CD8-positive, alpha-beta memory T cell (primary cell): ENCODE measurements at regions not wholly inside any gene's neighbourhood (a gene's known extent, or its start where the extent isn't known, plus 50 kb on each side); places are given as distances from the start of the nearest gene placed in this dataset.

Experiments used
- CTCF ChIA-PET: fragments of 350-600 bp; sonication (Branson Sonifier 250); formaldehyde crosslinking; loops from one replicate; lab custom pipeline; 2021; ENCODE audit warnings: antibody characterized with exemption; lab: Charles Lee
- POLR2A ChIA-PET: fragments of 350-600 bp; sonication (Branson Sonifier 250); formaldehyde crosslinking; loops from one replicate; lab custom pipeline; 2021; ENCODE audit warnings: antibody characterized with exemption; lab: Charles Lee
- DNase-seq, 5 donors: peaks; one replicate each; pipeline versions ENCODE4 v3.0.0 to v3.0.0-alpha.2; 2020 to 2022; ENCODE audit warnings: mixed read lengths in 1 of 5
- H3K27ac ChIP-seq: one replicate; pipeline ENCODE4 v1.7.0; 2013; ENCODE audit warnings: low read depth, mild to moderate bottlenecking, low read length, moderate library complexity
- H3K27me3 ChIP-seq: 2 replicates; pipeline ENCODE4 v1.7.0; 2013; ENCODE audit warnings: low read length, mild to moderate bottlenecking; ENCODE audit not compliant: insufficient read depth, poor library complexity, severe bottlenecking
- H3K36me3 ChIP-seq: 2 replicates; pipeline ENCODE4 v1.7.0; 2013; ENCODE audit warnings: mild to moderate bottlenecking, low read length, moderate library complexity; ENCODE audit not compliant: insufficient read depth
- H3K4me1 ChIP-seq: 2 replicates; pipeline ENCODE4 v1.7.0; 2013; ENCODE audit warnings: mild to moderate bottlenecking, low read length, moderate library complexity; ENCODE audit not compliant: insufficient read depth
- H3K4me3 ChIP-seq: 2 replicates; pipeline ENCODE4 v1.7.0; 2013; ENCODE audit warnings: mild to moderate bottlenecking, low read length
- H3K9me3 ChIP-seq: 2 replicates; pipeline ENCODE4 v1.7.0; 2013; ENCODE audit warnings: mild to moderate bottlenecking, low read length
- H3K27ac Mint-ChIP-seq, 8 donors: one replicate each; pipeline ENCODE4 v1.8.0; 2020 to 2021; ENCODE audit warnings: mixed read lengths in 8 of 8, mild to moderate bottlenecking in 6 of 8, inconsistent platforms in 3 of 8, moderate library complexity in 3 of 8
- H3K27me3 Mint-ChIP-seq, 2 donors: one replicate each; pipeline ENCODE4 v1.8.0; 2020 to 2021; ENCODE audit warnings: mixed read lengths in 2 of 2, mild to moderate bottlenecking in 1 of 2, moderate library complexity in 1 of 2
- H3K36me3 Mint-ChIP-seq, 3 donors: one replicate each; pipeline ENCODE4 v1.8.0; 2020 to 2021; ENCODE audit warnings: mixed read lengths in 3 of 3, inconsistent platforms in 1 of 3, mild to moderate bottlenecking in 1 of 3
- H3K4me1 Mint-ChIP-seq, 3 donors: one replicate each; pipeline ENCODE4 v1.8.0; 2020 to 2021; ENCODE audit warnings: mixed read lengths in 3 of 3, inconsistent platforms in 1 of 3, mild to moderate bottlenecking in 1 of 3
- H3K4me3 Mint-ChIP-seq, 7 donors: one replicate each; pipeline ENCODE4 v1.8.0; 2020 to 2021; ENCODE audit warnings: mixed read lengths in 7 of 7, mild to moderate bottlenecking in 6 of 7, moderate library complexity in 4 of 7, inconsistent platforms in 2 of 7
- H3K9me3 Mint-ChIP-seq, 5 donors: one replicate each; pipeline ENCODE4 v1.8.0; 2020 to 2022; ENCODE audit warnings: mixed read lengths in 5 of 5, mild to moderate bottlenecking in 3 of 5, moderate library complexity in 2 of 5, inconsistent platforms in 1 of 5

DNA sequence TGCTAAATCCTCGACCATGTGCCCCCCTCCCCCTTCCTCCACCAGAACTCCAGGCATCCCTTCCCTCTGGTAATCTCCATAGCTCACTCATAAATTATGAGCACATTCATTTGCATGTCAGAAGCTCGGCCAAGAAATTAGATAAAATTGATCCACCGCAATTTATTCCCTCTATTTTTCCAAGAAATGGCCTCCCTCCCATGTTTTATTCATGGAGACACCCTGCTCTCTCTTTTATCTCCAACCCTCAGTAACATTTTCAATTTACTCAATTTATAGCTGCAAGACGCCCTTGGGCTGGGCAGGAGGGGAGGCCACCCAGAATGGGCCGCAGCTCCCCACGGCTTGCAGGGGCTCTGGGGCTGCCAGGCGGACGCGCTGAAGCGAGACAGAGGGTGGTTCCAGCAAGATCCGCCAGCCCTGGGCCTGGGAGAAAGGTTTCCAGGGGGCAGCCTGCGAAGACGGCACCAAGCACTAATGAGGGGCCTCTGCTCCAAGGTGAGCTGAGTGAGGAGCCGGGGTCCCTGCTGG lies 54.7 kb upstream of the ZNF423 start:
- Mint-ChIP-seq H3K4me3 (no peak overlapping the region), H3K27ac (no peak overlapping the region), H3K27me3 (peaks cover 3 to 35% of the 10 kb centered on the region in 2 donors), H3K36me3 (no peaks in the 10 kb centered on the region), H3K9me3 (peaks cover 0 to 3% (median 0%) of the 10 kb centered on the region in 5 donors), H3K4me1 (no peaks in the 10 kb centered on the region)
- Histone ChIP-seq H3K4me1 (no peaks in the 10 kb centered on the region), H3K36me3 (no peaks in the 10 kb centered on the region), H3K27ac (no peak overlapping the region), H3K27me3 (no peaks in the 10 kb centered on the region), H3K9me3 (no peaks in the 10 kb centered on the region), H3K4me3 (no peak overlapping the region)
- CTCF ChIA-PET = no interaction called here
- DNase-seq = no peak
- POLR2A ChIA-PET = no interaction called here

DNA sequence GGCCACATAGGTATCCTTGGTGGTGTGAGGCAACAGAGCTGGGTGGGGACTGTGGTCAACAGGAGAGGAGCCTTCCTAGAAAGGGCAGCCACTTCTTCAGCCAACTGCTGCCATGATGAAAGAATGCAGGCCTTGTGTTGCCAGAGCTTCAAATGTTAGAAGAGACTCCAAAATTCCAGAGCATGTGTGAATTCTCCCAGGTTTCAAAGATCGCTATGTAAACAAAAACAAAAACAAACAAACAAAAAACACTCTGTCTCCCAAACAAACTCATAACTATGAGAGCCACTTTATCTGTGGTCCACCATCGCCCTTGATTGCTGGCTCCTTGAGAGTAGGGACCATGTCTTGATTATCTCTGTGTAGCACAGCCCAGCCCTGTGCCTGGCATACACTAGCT lies 55.5 kb upstream of the ZNF423 start:
- ChIA-PET CTCF (no interaction called here), POLR2A (no interaction called here)

DNA sequence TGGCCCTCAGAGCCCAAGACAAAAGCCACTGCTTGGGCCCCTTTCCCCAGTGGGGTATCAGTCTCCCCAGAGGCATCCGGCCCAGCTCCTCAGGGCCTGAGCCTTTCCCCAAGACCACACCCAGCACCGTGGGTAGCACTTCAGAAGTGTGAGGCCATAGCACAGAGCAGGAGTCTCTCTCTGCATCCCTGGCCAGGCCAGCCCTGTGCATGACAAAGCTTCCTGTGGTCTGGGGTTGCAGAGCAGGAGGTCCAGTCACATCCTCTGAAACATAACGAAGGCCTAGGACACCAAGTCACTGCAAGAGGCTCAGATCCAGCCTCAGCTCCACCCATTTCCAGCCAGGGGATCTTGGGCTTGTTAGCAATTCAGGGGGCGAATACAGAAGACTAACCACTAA lies 56.8 kb upstream of the ZNF423 start:
- Mint-ChIP-seq H3K4me1 (no peaks in the 10 kb centered on the region), H3K27me3 (peaks cover 4 to 35% of the 10 kb centered on the region in 2 donors), H3K9me3 (peaks cover 0 to 3% (median 0%) of the 10 kb centered on the region in 5 donors), H3K36me3 (no peaks in the 10 kb centered on the region), H3K4me3 (no peak overlapping the region), H3K27ac (no peak overlapping the region)
- ChIA-PET POLR2A (no interaction called here), CTCF (no interaction called here)
- Histone ChIP-seq H3K27me3 (no peaks in the 10 kb centered on the region), H3K4me1 (no peaks in the 10 kb centered on the region), H3K27ac (no peak overlapping the region), H3K4me3 (no peak overlapping the region), H3K36me3 (no peaks in the 10 kb centered on the region), H3K9me3 (no peaks in the 10 kb centered on the region)
- DNase-seq = no peak

More for the DNA sequence above, 55.5 kb upstream of the ZNF423 start:
- Histone ChIP-seq H3K4me1 (no peaks in the 10 kb centered on the region), H3K27me3 (no peaks in the 10 kb centered on the region), H3K27ac (no peak overlapping the region), H3K4me3 (no peak overlapping the region), H3K9me3 (no peaks in the 10 kb centered on the region), H3K36me3 (no peaks in the 10 kb centered on the region)
- no peak for DNase-seq
- H3K4me1 Mint-ChIP-seq = no peaks in the 10 kb centered on the region
- H3K4me3 Mint-ChIP-seq = no peak overlapping the region
- peaks cover 4 to 35% of the 10 kb centered on the region in 2 donors for H3K27me3 Mint-ChIP-seq
- H3K27ac Mint-ChIP-seq = peak overlapping the region in 1 of 8 donors; percentile 51
- H3K9me3 Mint-ChIP-seq = peaks cover 0 to 3% (median 0%) of the 10 kb centered on the region in 5 donors
- no peaks in the 10 kb centered on the region for H3K36me3 Mint-ChIP-seq

DNA sequence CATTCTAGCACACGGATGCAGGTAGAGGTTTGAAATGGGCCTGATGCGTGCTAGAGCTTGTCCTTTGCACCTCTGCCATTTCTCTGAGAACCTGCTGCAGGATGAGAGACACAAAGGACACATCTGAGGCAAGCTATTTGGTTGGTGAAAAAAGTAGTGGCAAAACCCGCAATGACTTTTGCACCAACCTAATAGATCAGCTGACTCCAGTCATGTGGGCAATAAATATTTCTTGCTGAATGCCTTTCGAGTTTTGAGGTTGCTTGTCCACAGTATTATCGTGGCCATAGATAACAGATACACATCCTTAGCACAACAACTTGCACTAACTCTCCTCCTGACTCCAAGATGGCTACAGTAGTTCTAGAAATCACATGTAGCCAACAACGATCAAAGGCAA lies 57.8 kb upstream of the ZNF423 start:
- POLR2A ChIA-PET = no interaction called here
- no peak overlapping the region for H3K4me3 Mint-ChIP-seq
- CTCF ChIA-PET = no interaction called here
- H3K9me3 Mint-ChIP-seq = peaks cover 0 to 3% (median 0%) of the 10 kb centered on the region in 5 donors
- H3K27ac ChIP-seq = no peak overlapping the region
- DNase-seq = no peak
- H3K4me1 ChIP-seq = no peaks in the 10 kb centered on the region
- H3K36me3 ChIP-seq = no peaks in the 10 kb centered on the region
- no peaks in the 10 kb centered on the region for H3K36me3 Mint-ChIP-seq
- peaks cover 4 to 31% of the 10 kb centered on the region in 2 donors for H3K27me3 Mint-ChIP-seq
- no peaks in the 10 kb centered on the region for H3K4me1 Mint-ChIP-seq
- no peak overlapping the region for H3K4me3 ChIP-seq
- no peaks in the 10 kb centered on the region for H3K9me3 ChIP-seq
- no peaks in the 10 kb centered on the region for H3K27me3 ChIP-seq
- H3K27ac Mint-ChIP-seq = no peak overlapping the region

DNA sequence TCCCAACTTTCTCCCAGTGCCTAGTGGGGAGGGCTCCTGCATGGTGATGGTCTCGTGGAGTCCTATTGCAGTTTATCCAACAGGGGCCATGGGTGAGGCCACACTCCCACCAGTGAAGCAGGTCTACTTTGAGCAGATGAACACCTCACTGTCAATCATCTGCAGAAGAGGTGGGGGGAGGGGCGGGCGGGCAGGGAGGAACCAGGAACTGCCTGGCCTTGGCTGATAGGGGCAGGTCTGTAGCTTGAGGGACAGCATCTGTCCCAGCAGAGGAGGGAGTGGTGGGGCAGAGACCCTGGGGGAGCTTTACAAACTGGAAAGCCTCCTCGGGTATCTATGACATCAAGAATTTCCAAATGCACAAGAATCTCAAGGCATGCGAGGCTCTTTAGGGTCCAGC lies 58.7 kb upstream of the ZNF423 start:
- Histone ChIP-seq H3K27me3 (no peaks in the 10 kb centered on the region), H3K4me1 (no peaks in the 10 kb centered on the region), H3K27ac (no peak overlapping the region), H3K36me3 (no peaks in the 10 kb centered on the region), H3K4me3 (no peak overlapping the region), H3K9me3 (no peaks in the 10 kb centered on the region)
- peaks cover 5 to 31% of the 10 kb centered on the region in 2 donors for H3K27me3 Mint-ChIP-seq
- POLR2A ChIA-PET = no interaction called here
- H3K27ac Mint-ChIP-seq = no peak overlapping the region
- no peak overlapping the region for H3K4me3 Mint-ChIP-seq
- CTCF ChIA-PET = no interaction called here
- no peaks in the 10 kb centered on the region for H3K36me3 Mint-ChIP-seq
- no peaks in the 10 kb centered on the region for H3K4me1 Mint-ChIP-seq
- peaks cover 0 to 3% (median 0%) of the 10 kb centered on the region in 5 donors for H3K9me3 Mint-ChIP-seq
- no peak for DNase-seq

DNA sequence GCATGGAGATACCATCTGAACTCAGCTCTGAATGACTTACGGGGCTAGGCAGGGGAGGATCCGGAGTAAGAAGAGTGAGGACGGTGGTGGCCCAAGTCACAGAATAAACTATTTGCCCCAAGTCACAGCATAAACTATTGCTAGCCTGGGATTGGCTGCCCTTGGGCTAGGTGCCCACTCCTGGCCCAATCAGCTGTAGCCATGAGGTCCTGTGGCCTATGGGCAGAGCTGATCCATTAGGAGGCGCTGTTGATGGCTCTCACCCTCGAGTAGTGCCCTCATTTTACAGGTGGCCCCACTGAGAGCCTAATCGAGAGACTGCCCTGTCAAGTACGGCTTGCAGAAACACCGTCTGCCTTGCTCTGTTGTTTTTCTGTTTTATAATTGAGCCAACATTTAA lies 62.3 kb upstream of the ZNF423 start:
- no peaks in the 10 kb centered on the region for H3K4me1 ChIP-seq
- H3K27ac ChIP-seq = no peak overlapping the region
- CTCF ChIA-PET = no interaction called here
- no peak for DNase-seq
- POLR2A ChIA-PET = no interaction called here
- H3K36me3 ChIP-seq = no peaks in the 10 kb centered on the region
- no peak overlapping the region for H3K4me3 Mint-ChIP-seq
- H3K9me3 Mint-ChIP-seq = no peaks in the 10 kb centered on the region
- H3K27me3 Mint-ChIP-seq = peaks cover 4 to 20% of the 10 kb centered on the region in 2 donors
- no peaks in the 10 kb centered on the region for H3K27me3 ChIP-seq
- no peaks in the 10 kb centered on the region for H3K9me3 ChIP-seq
- H3K27ac Mint-ChIP-seq = no peak overlapping the region
- no peak overlapping the region for H3K4me3 ChIP-seq
- no peaks in the 10 kb centered on the region for H3K4me1 Mint-ChIP-seq
- no peaks in the 10 kb centered on the region for H3K36me3 Mint-ChIP-seq

DNA sequence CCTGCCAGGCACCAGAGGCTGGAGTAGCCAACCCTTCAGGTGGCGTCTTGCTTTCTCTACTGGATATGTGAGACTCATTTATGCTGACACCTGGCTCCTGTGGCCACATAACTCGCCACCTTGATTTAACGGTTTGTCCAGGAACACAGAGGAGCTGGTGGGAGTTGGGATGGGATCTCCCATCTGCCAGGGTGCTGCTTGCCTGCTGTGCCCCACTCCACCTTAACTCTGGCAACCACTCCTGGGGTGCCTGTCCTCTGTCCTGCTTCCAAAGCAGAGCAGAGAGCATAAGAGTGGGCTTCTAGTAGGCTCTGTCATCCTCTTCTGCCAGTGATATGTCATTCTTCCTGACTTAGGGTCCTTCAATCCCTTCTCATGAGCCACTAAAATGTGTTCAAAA lies 63.4 kb upstream of the ZNF423 start:
- CTCF ChIA-PET = no interaction called here
- Histone ChIP-seq H3K27ac (no peak overlapping the region), H3K9me3 (no peaks in the 10 kb centered on the region), H3K36me3 (no peaks in the 10 kb centered on the region), H3K4me1 (no peaks in the 10 kb centered on the region), H3K4me3 (no peak overlapping the region), H3K27me3 (no peaks in the 10 kb centered on the region)
- DNase-seq = no peak
- Mint-ChIP-seq H3K27me3 (peaks cover 4 to 18% of the 10 kb centered on the region in 2 donors), H3K36me3 (no peaks in the 10 kb centered on the region), H3K9me3 (no peaks in the 10 kb centered on the region), H3K4me3 (no peak overlapping the region), H3K4me1 (no peaks in the 10 kb centered on the region), H3K27ac (no peak overlapping the region)
- POLR2A ChIA-PET = no interaction called here

DNA sequence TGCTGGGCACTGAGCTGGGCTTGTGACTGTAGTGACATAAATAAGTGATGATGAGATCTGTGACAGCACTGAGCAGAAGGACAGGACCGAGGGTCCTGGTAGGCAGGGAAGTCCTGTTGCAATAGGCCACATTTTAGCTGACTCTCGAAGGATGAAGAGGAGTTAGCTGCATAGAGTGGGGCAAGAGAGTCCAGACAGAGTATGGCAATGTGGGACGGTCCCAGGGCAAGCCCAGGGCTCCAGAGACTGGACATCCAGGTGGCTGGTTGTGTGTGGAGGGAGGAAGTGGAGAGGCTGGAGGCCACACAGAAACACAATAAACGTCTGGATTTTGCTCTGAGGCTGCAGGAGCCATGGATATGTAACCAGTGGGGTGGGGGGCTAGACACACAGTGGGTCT lies 64.5 kb upstream of the ZNF423 start:
- Mint-ChIP-seq H3K27me3 (peaks cover 6 to 23% of the 10 kb centered on the region in 2 donors), H3K36me3 (no peaks in the 10 kb centered on the region), H3K4me3 (no peak overlapping the region), H3K27ac (no peak overlapping the region), H3K9me3 (no peaks in the 10 kb centered on the region), H3K4me1 (no peaks in the 10 kb centered on the region)
- no peak overlapping the region for H3K27ac ChIP-seq
- CTCF ChIA-PET = interaction anchor here (1.7 kb wide), 1 partner anchor 512 kb away, joined by 6 read pairs; no protein-coding TSS in a partner anchor
- no peaks in the 10 kb centered on the region for H3K36me3 ChIP-seq
- no peak overlapping the region for H3K4me3 ChIP-seq
- H3K27me3 ChIP-seq = no peaks in the 10 kb centered on the region
- no peaks in the 10 kb centered on the region for H3K4me1 ChIP-seq
- POLR2A ChIA-PET = no interaction called here
- DNase-seq = no peak
- H3K9me3 ChIP-seq = no peaks in the 10 kb centered on the region
